RWPE2 (cell line): ENCODE measurements at regions not wholly inside any gene's neighbourhood (a gene's known extent, or its start where the extent isn't known, plus 50 kb on each side); places are given as distances from the start of the nearest gene placed in this dataset.

Experiments used
- ATAC-seq: fragments of 200-7000 bp; cut with Tn5 transposase; 3 replicates; pipeline ENCODE4 v1.9.1; 2021; ENCODE audit warnings: low read depth
- DNase-seq: peaks from one replicate; pipeline ENCODE4 v3.0.0-alpha.2; 2020; ENCODE audit warnings: low spot score
- H3K27ac ChIP-seq: fragments of 450-650 bp; 2 replicates; pipeline ENCODE4 v1.5.1; 2017; ENCODE audit warnings: mild to moderate bottlenecking; ENCODE audit not compliant: poor library complexity, severe bottlenecking
- H3K27me3 ChIP-seq: fragments of 250-450 bp; sonication (Bioruptor Pico); 2 replicates; pipeline ENCODE4 v1.5.1; 2021; ENCODE audit warnings: mild to moderate bottlenecking, moderate library complexity; ENCODE audit not compliant: insufficient read depth, poor library complexity, severe bottlenecking
- H3K36me3 ChIP-seq: fragments of 250-450 bp; sonication (Bioruptor Pico); 2 replicates; pipeline ENCODE4 v1.5.1; 2020; ENCODE audit warnings: low read depth, mild to moderate bottlenecking, moderate library complexity
- H3K4me1 ChIP-seq: fragments of 250-450 bp; sonication (Bioruptor Pico); 2 replicates; pipeline ENCODE4 v1.5.1; 2021; ENCODE audit warnings: mild to moderate bottlenecking, moderate library complexity; ENCODE audit not compliant: insufficient read depth, poor library complexity, severe bottlenecking
- H3K4me3 ChIP-seq: fragments of 250-450 bp; sonication (Bioruptor Pico); 2 replicates; pipeline ENCODE4 v1.5.1; 2021; ENCODE audit warnings: mild to moderate bottlenecking, moderate library complexity; ENCODE audit not compliant: severe bottlenecking
- H3K9me3 ChIP-seq: fragments of 250-450 bp; sonication (Bioruptor Pico); 2 replicates; pipeline ENCODE4 v1.5.1; 2021; ENCODE audit warnings: mild to moderate bottlenecking, moderate library complexity; ENCODE audit not compliant: severe bottlenecking
- CTCF ChIP-seq: fragments of 450-650 bp; IDR thresholded peaks from one replicate; pipeline ENCODE4 v1.5.1; 2017; ENCODE audit warnings: mild to moderate bottlenecking, moderate library complexity; ENCODE audit not compliant: poor library complexity, severe bottlenecking

- DNase-seq (no peak), ATAC-seq (no peak)
- Histone ChIP-seq H3K9me3 (no peaks in the 10 kb centered on the region), H3K36me3 (no peaks in the 10 kb centered on the region), H3K27ac (no peak overlapping the region), H3K27me3 (no peaks in the 10 kb centered on the region), H3K4me1 (no peaks in the 10 kb centered on the region), H3K4me3 (no peak overlapping the region)
- no peak for TF ChIP-seq CTCF
Observed at GRCh38 chrX:21158678-21159077, 215.5 kb upstream of the CNKSR2 start.

GRCh38 chrX:21166272-21166982 lies 207.8 kb upstream of the CNKSR2 start:
- TF ChIP-seq CTCF, result no peak
- H3K27ac ChIP-seq, result peak overlapping the region; percentile 51

GRCh38 chrX:21167011-21167410 lies 207.2 kb upstream of the CNKSR2 start:
- H3K36me3 ChIP-seq, result no peaks in the 10 kb centered on the region
- H3K27ac ChIP-seq, result peak overlapping the region; percentile 51
- DNase-seq (no peak), ATAC-seq (peak; percentile 19; the same call in 1 of the 3 replicates)
- no peak overlapping the region for H3K4me3 ChIP-seq
- TF ChIP-seq CTCF, result no peak
- peaks cover 6% of the 10 kb centered on the region for H3K4me1 ChIP-seq
- H3K27me3 ChIP-seq, result no peaks in the 10 kb centered on the region
- no peaks in the 10 kb centered on the region for H3K9me3 ChIP-seq

More at GRCh38 chrX:21166272-21166982, 207.8 kb upstream of the CNKSR2 start:
- H3K36me3 ChIP-seq, result no peaks in the 10 kb centered on the region
- H3K4me1 ChIP-seq, result peaks cover 6% of the 10 kb centered on the region
- no peak overlapping the region for H3K4me3 ChIP-seq
- no peaks in the 10 kb centered on the region for H3K9me3 ChIP-seq
- H3K27me3 ChIP-seq, result no peaks in the 10 kb centered on the region
- ATAC-seq (peak; percentile 63; the same call in 2 of the 3 replicates), DNase-seq (no peak)

- H3K27ac ChIP-seq, result peak overlapping the region; percentile 51
- no peaks in the 10 kb centered on the region for H3K27me3 ChIP-seq
- no peak for ATAC-seq
- TF ChIP-seq CTCF, result no peak
- H3K4me1 ChIP-seq, result peaks cover 6% of the 10 kb centered on the region
- no peak for DNase-seq
- no peaks in the 10 kb centered on the region for H3K36me3 ChIP-seq
- H3K9me3 ChIP-seq, result no peaks in the 10 kb centered on the region
- no peak overlapping the region for H3K4me3 ChIP-seq
Observed at GRCh38 chrX:21167494-21167893, 206.7 kb upstream of the CNKSR2 start.
